Testis (tissue), 2 donors: ENCODE measurements at regions not wholly inside any gene's neighbourhood (a gene's known extent, or its start where the extent isn't known, plus 50 kb on each side); places are given as distances from the start of the nearest gene placed in this dataset.

Source experiments
- DNase-seq: peaks from one replicate; pipeline ENCODE4 v3.0.0-alpha.2; 2019
- H3K27ac ChIP-seq, 2 donors: fragments of 200-600 bp; sonication (generic); one replicate each; pipeline ENCODE4 v1.5.1; 2019
- H3K27me3 ChIP-seq: fragments of 200-600 bp; sonication (generic); one replicate; pipeline ENCODE4 v1.5.1; 2019
- H3K36me3 ChIP-seq: fragments of 200-600 bp; sonication (generic); one replicate; pipeline ENCODE4 v1.5.1; 2017; ENCODE audit warnings: low read depth; ENCODE audit errors: missing control alignments
- H3K4me1 ChIP-seq: fragments of 200-600 bp; sonication (generic); one replicate; pipeline ENCODE4 v1.5.1; 2019
- H3K4me3 ChIP-seq, 2 donors: fragments of 200-600 bp; sonication (generic); one replicate each; pipeline ENCODE4 v1.5.1; 2017 to 2019
- H3K9me3 ChIP-seq: fragments of 200-600 bp; sonication (generic); one replicate; pipeline ENCODE4 v1.5.1; 2017
- CTCF ChIP-seq, 3 experiments: fragments of 450-650 bp in 2 of 3; fragments of 200-600 bp in 1 of 3; sonication (generic) in 1 of 3; IDR thresholded peaks; one replicate each; pipeline ENCODE4 v1.5.1; 2016 to 2019; ENCODE audit warnings: antibody characterized with exemption in 3 of 3, mild to moderate bottlenecking in 2 of 3, moderate library complexity in 1 of 3
- POLR2A ChIP-seq: fragments of 450-650 bp; IDR thresholded peaks from one replicate; pipeline ENCODE4 v1.6.1; 2017; ENCODE audit warnings: antibody characterized with exemption, mild to moderate bottlenecking, moderate library complexity
- WGBS, 2 donors: methylation state at CpG; one replicate each; pipeline ENCODE4 v1.1.5; 2018; 5-methylcytosine and 5-hydroxymethylcytosine counted together
- intact Hi-C: fragments of 100-400 bp; cut with DNase I; formaldehyde crosslinking; loops from one replicate; pipeline ENCODE4 v1.15.1; 2023; ENCODE audit warnings: low total_unique reads

DNA sequence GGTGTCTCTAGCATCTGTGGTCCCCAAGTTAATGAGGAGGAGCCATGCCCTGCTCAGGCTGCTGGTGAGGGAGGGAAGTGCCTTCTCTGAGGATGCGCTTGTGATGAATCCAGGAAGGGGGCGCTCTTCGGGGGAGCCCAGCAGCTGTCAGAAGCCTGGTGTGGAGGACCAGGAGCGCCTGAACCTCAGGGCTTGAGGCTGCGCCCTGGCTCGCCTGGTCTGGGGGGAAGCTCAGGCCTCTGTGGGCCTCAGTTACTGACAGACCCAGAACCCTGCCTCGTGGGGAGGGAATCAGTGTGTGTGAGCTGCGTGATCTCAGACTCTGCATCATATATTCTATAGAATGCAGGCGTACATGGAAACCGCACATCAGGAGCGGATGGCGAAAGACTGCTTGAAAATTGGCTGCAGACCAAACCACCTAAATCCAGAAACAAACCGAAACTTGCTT lies 126.1 kb downstream of the SEC14L1 start:
- intact Hi-C loops, result no loop called here
- 82 to 84% methylated on average over 10 to 13 of the region's 13 CpGs for WGBS, 2 donors
- Histone ChIP-seq H3K4me3 (no peak overlapping the region), H3K36me3 (no peaks in the 10 kb centered on the region), H3K27ac (no peak overlapping the region), H3K27me3 (no peaks in the 10 kb centered on the region), H3K9me3 (no peaks in the 10 kb centered on the region), H3K4me1 (no peaks in the 10 kb centered on the region)
- TF ChIP-seq CTCF (IDR thresholded peaks at IDR 0.05), result no peak
- TF ChIP-seq POLR2A, result no peak
- DNase-seq, result no peak

DNA sequence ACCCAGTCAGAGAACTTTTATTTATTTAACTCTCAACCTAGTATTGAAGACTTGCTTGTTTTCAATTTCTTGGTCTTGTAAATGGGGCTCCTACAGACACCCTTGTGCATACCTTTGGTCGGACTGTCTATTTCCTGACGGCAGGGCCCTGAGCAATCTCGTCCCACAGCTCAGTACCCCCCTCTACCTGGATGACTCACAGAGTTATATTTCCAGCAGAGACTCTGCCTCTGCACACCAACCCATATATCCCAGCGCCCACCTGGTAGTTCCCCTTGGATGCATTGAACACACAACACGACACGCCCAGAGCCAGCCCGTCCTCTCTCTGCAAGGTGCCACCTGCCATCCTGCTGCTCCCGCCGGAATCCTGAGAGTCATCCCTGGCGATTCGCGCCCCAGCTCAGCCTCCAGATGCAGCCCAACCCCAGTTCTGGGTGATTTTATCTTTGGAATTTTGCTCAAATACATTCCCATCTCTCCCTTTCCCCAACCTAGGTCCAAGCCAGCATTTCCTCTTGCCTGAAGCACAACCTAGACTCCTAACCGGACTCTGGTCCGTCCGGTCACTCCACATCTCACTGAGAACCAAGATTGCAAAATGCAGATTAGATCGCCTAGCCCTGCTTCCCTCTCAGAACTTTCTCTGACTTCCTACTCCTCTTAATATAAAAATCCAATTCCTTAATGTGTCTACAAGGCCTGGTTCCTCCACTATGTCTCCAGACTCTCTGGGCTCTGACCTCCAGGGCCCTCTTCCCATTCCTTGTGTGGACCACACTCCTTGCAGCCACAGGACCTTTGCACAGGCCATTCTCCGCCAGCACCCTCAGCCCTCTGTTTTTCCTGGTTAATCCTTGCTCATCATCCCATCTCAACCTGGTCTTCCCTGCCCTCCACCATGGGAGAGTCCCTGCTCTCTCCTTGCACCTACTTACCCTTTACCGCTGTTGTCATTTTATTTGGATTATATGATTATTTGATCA lies 129.2 kb downstream of the SEC14L1 start:
- intact Hi-C loops, result no loop called here
- DNase-seq, result no peak

DNA sequence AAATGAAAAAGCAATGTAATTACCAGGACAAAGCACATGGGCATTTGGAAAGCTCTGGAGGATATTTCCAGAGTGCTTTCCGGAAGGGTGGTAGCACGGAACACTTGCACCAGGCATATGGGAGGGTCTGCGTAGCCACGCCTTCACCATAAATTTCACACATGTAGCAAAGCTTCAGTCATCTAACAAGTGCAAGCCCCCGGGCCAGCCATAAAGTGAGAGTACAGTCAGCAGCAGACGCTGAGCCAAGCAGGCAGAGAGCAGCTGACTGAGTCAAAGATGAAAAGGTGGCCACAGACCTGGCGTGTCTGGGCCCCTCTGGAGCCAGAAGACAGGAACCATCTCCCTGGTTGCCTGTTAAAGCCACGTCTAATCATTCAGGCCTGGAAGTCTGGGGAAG lies 130.6 kb downstream of the SEC14L1 start:
- Histone ChIP-seq H3K9me3 (no peaks in the 10 kb centered on the region), H3K4me3 (no peak overlapping the region), H3K27ac (no peak overlapping the region), H3K27me3 (no peaks in the 10 kb centered on the region), H3K36me3 (no peaks in the 10 kb centered on the region), H3K4me1 (no peaks in the 10 kb centered on the region)
- TF ChIP-seq POLR2A (no peak), CTCF (IDR thresholded peaks at IDR 0.05) (no peak)
- WGBS, 2 donors, result 85 to 97% methylated on average over 8 of the region's 8 CpGs
- intact Hi-C loops, result no loop called here
- no peak for DNase-seq

More for the DNA sequence above, 129.2 kb downstream of the SEC14L1 start:
- Histone ChIP-seq H3K4me1 (no peaks in the 10 kb centered on the region), H3K9me3 (no peaks in the 10 kb centered on the region), H3K27me3 (no peaks in the 10 kb centered on the region), H3K36me3 (no peaks in the 10 kb centered on the region), H3K4me3 (no peak overlapping the region), H3K27ac (no peak overlapping the region)
- TF ChIP-seq CTCF (IDR thresholded peaks at IDR 0.05) (no peak), POLR2A (no peak)
- WGBS, 2 donors, result 89 to 95% methylated on average over 18 of the region's 18 CpGs

- 84% methylated on average over 7 of the region's 7 CpGs for WGBS, 2 donors
- intact Hi-C loops, result no loop called here
- no peaks in the 10 kb centered on the region for H3K4me1 ChIP-seq
- H3K36me3 ChIP-seq, result no peaks in the 10 kb centered on the region
- TF ChIP-seq POLR2A, result no peak
- TF ChIP-seq CTCF (IDR thresholded peaks at IDR 0.05), result no peak
- no peaks in the 10 kb centered on the region for H3K27me3 ChIP-seq
- no peak overlapping the region for H3K27ac ChIP-seq
- H3K4me3 ChIP-seq, result no peak overlapping the region
- no peaks in the 10 kb centered on the region for H3K9me3 ChIP-seq
- DNase-seq, result no peak
These were observed 132.8 kb downstream of the SEC14L1 start for GRCh38 chr17:77273397-77274085.
